ENCODE measurements at regions not wholly inside any gene's neighbourhood (a gene's known extent, or its start where the extent isn't known, plus 50 kb on each side); places are given as distances from the start of the nearest gene placed in this dataset.
"Not testable (repeated sequence)": the region's sequence is repeated elsewhere in the genome, so short reads cannot be mapped to it uniquely, and the experiment has no call there.

- no peaks in the 10 kb centered on the region for H3K36me3 ChIP-seq (ENCODE audit: control insufficient read depth, insufficient read depth, low read length)
- H3K9me3 ChIP-seq (ENCODE audit: control insufficient read depth, insufficient read depth, low read length), result no peaks in the 10 kb centered on the region
- peaks cover 8% of the 10 kb centered on the region for H3K4me1 ChIP-seq (ENCODE audit: control insufficient read depth, insufficient read depth, low read length)
- H3K4me3 ChIP-seq (ENCODE audit: low read depth, low read length), result no peak overlapping the region
- H3K27me3 ChIP-seq (ENCODE audit: control insufficient read depth, insufficient read depth, low read length), result no peaks in the 10 kb centered on the region
- H3K27ac ChIP-seq (ENCODE audit: low read depth, low read length), result no peak overlapping the region
- 77% methylated on average over 8 of the region's 8 CpGs for WGBS (ENCODE audit: insufficient coverage)
- DNase-seq (ENCODE audit: low read depth in 4 of 6, low spot score in 6 of 6), result no peak
Observed at GRCh38 chr6:935582-935981, 242.6 kb upstream of the EXOC2 start.

GRCh38 chr6:934686-935085 is 241.7 kb upstream of the EXOC2 start:
- no peak for DNase-seq (ENCODE audit: low read depth in 4 of 6, low spot score in 6 of 6)
- no peak overlapping the region for H3K4me3 ChIP-seq (ENCODE audit: low read depth, low read length)
- no peak overlapping the region for H3K27ac ChIP-seq (ENCODE audit: low read depth, low read length)
- peaks cover 6% of the 10 kb centered on the region for H3K4me1 ChIP-seq (ENCODE audit: control insufficient read depth, insufficient read depth, low read length)
- WGBS (ENCODE audit: insufficient coverage), result 93% methylated on average over 3 of the region's 3 CpGs
- H3K9me3 ChIP-seq (ENCODE audit: control insufficient read depth, insufficient read depth, low read length), result no peaks in the 10 kb centered on the region
- H3K27me3 ChIP-seq (ENCODE audit: control insufficient read depth, insufficient read depth, low read length), result no peaks in the 10 kb centered on the region
- H3K36me3 ChIP-seq (ENCODE audit: control insufficient read depth, insufficient read depth, low read length), result no peaks in the 10 kb centered on the region

- H3K36me3 ChIP-seq (ENCODE audit: control insufficient read depth, insufficient read depth, low read length); H3K27ac ChIP-seq (ENCODE audit: low read depth, low read length); H3K9me3 ChIP-seq (ENCODE audit: control insufficient read depth, insufficient read depth, low read length); H3K4me3 ChIP-seq (ENCODE audit: low read depth, low read length); DNase-seq (ENCODE audit: low read depth in 4 of 6, low spot score in 6 of 6); H3K27me3 ChIP-seq (ENCODE audit: control insufficient read depth, insufficient read depth, low read length); H3K4me1 ChIP-seq (ENCODE audit: control insufficient read depth, insufficient read depth, low read length): not testable (repeated sequence)
- WGBS (ENCODE audit: insufficient coverage), result no CpG with 5 or more reads among the region's 4 CpGs
Observed at GRCh38 chr6:931919-932318, 239.0 kb upstream of the EXOC2 start.

- Histone ChIP-seq H3K27me3 (ENCODE audit: control insufficient read depth, insufficient read depth, low read length) (no peaks in the 10 kb centered on the region), H3K4me1 (ENCODE audit: control insufficient read depth, insufficient read depth, low read length) (no peaks in the 10 kb centered on the region), H3K9me3 (ENCODE audit: control insufficient read depth, insufficient read depth, low read length) (no peaks in the 10 kb centered on the region), H3K27ac (ENCODE audit: low read depth, low read length) (no peak overlapping the region), H3K4me3 (ENCODE audit: low read depth, low read length) (no peak overlapping the region), H3K36me3 (ENCODE audit: control insufficient read depth, insufficient read depth, low read length) (no peaks in the 10 kb centered on the region)
- 94% methylated on average over 11 of the region's 11 CpGs for WGBS (ENCODE audit: insufficient coverage)
- DNase-seq (ENCODE audit: low read depth in 4 of 6, low spot score in 6 of 6), result no peak
Observed at GRCh38 chr6:927157-927556, 234.2 kb upstream of the EXOC2 start.

GRCh38 chr6:925656-926213 is 232.8 kb upstream of the EXOC2 start:
- no peaks in the 10 kb centered on the region for H3K36me3 ChIP-seq (ENCODE audit: control insufficient read depth, insufficient read depth, low read length)
- no peaks in the 10 kb centered on the region for H3K4me1 ChIP-seq (ENCODE audit: control insufficient read depth, insufficient read depth, low read length)
- no peak overlapping the region for H3K27ac ChIP-seq (ENCODE audit: low read depth, low read length)
- no peak for DNase-seq (ENCODE audit: low read depth in 4 of 6, low spot score in 6 of 6)
- H3K9me3 ChIP-seq (ENCODE audit: control insufficient read depth, insufficient read depth, low read length), result peaks cover 6% of the 10 kb centered on the region
- no CpG with 5 or more reads among the region's 2 CpGs for WGBS (ENCODE audit: insufficient coverage)
- no peak overlapping the region for H3K4me3 ChIP-seq (ENCODE audit: low read depth, low read length)
- no peaks in the 10 kb centered on the region for H3K27me3 ChIP-seq (ENCODE audit: control insufficient read depth, insufficient read depth, low read length)

- WGBS (ENCODE audit: insufficient coverage), result 86% methylated on average over 3 of the region's 9 CpGs
- H3K4me1 ChIP-seq (ENCODE audit: control insufficient read depth, insufficient read depth, low read length), result no peaks in the 10 kb centered on the region
Observed at GRCh38 chr6:924661-925060, 231.7 kb upstream of the EXOC2 start.

GRCh38 chr6:921400-921799 is 228.5 kb upstream of the EXOC2 start:
- 97% methylated on average over 3 of the region's 4 CpGs for WGBS (ENCODE audit: insufficient coverage)
- Histone ChIP-seq H3K27ac (ENCODE audit: low read depth, low read length) (no peak overlapping the region), H3K4me3 (ENCODE audit: low read depth, low read length) (no peak overlapping the region), H3K27me3 (ENCODE audit: control insufficient read depth, insufficient read depth, low read length) (no peaks in the 10 kb centered on the region), H3K4me1 (ENCODE audit: control insufficient read depth, insufficient read depth, low read length) (no peaks in the 10 kb centered on the region), H3K9me3 (ENCODE audit: control insufficient read depth, insufficient read depth, low read length) (peaks cover 6% of the 10 kb centered on the region), H3K36me3 (ENCODE audit: control insufficient read depth, insufficient read depth, low read length) (no peaks in the 10 kb centered on the region)
- no peak for DNase-seq (ENCODE audit: low read depth in 4 of 6, low spot score in 6 of 6)

More at GRCh38 chr6:924661-925060, 231.7 kb upstream of the EXOC2 start:
- Histone ChIP-seq H3K36me3 (ENCODE audit: control insufficient read depth, insufficient read depth, low read length) (no peaks in the 10 kb centered on the region), H3K4me3 (ENCODE audit: low read depth, low read length) (no peak overlapping the region), H3K27ac (ENCODE audit: low read depth, low read length) (no peak overlapping the region), H3K27me3 (ENCODE audit: control insufficient read depth, insufficient read depth, low read length) (no peaks in the 10 kb centered on the region), H3K9me3 (ENCODE audit: control insufficient read depth, insufficient read depth, low read length) (peaks cover 6% of the 10 kb centered on the region)
- no peak for DNase-seq (ENCODE audit: low read depth in 4 of 6, low spot score in 6 of 6)

GRCh38 chr6:920512-920911 is 227.6 kb upstream of the EXOC2 start:
- no peaks in the 10 kb centered on the region for H3K4me1 ChIP-seq (ENCODE audit: control insufficient read depth, insufficient read depth, low read length)
- 93% methylated on average over 9 of the region's 9 CpGs for WGBS (ENCODE audit: insufficient coverage)

DNA sequence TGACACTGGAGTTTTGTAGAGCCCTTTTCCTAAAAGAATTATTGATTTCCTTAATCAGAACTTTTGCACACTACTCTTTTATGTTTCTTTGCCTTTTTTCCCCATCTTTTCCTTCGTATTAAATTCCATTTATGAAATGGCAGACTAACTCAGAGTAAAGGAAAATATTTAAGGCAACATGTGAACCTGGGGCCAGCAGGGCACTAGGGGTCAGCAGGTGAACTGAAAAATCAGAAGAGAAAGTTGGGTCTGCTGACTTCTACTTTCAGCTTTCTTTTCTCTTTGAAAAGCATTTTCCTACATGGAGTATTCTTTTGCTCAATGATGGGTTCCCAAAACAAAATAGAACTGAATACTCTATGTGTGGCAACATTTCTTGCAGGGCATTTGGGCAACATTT is 226.6 kb upstream of the EXOC2 start:
- Histone ChIP-seq H3K27ac (ENCODE audit: low read depth, low read length) (no peak overlapping the region), H3K4me1 (ENCODE audit: control insufficient read depth, insufficient read depth, low read length) (no peaks in the 10 kb centered on the region), H3K9me3 (ENCODE audit: control insufficient read depth, insufficient read depth, low read length) (peaks cover 6% of the 10 kb centered on the region), H3K4me3 (ENCODE audit: low read depth, low read length) (no peak overlapping the region), H3K27me3 (ENCODE audit: control insufficient read depth, insufficient read depth, low read length) (no peaks in the 10 kb centered on the region), H3K36me3 (ENCODE audit: control insufficient read depth, insufficient read depth, low read length) (no peaks in the 10 kb centered on the region)
- WGBS (ENCODE audit: insufficient coverage), result no CpG with 5 or more reads among the region's 1 CpG
- DNase-seq (ENCODE audit: low read depth in 4 of 6, low spot score in 6 of 6), result no peak

More at GRCh38 chr6:920512-920911, 227.6 kb upstream of the EXOC2 start:
- no peaks in the 10 kb centered on the region for H3K36me3 ChIP-seq (ENCODE audit: control insufficient read depth, insufficient read depth, low read length)
- H3K9me3 ChIP-seq (ENCODE audit: control insufficient read depth, insufficient read depth, low read length), result peaks cover 6% of the 10 kb centered on the region
- no peaks in the 10 kb centered on the region for H3K27me3 ChIP-seq (ENCODE audit: control insufficient read depth, insufficient read depth, low read length)
- H3K4me3 ChIP-seq (ENCODE audit: low read depth, low read length), result no peak overlapping the region
- no peak overlapping the region for H3K27ac ChIP-seq (ENCODE audit: low read depth, low read length)
- DNase-seq (ENCODE audit: low read depth in 4 of 6, low spot score in 6 of 6), result no peak

DNA sequence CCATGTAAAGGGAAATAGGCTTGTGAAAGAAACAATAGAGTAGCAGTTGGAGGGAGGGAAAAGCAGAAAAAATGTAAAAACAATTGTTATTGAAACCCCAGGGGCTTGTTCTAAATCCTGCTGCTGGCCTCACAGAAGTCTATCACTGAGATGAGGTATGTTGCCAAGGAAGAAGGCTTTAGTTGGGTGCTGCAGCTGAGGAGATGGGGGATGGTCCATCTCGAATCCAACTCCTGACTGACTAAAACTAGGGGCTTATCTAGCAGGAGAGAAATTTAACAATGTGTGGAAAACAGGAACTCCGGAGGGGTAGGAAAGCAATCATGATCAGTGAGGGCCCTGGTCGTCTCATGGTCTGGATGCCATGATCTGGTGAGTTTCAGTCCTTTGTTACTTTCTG is 225.0 kb upstream of the EXOC2 start:
- Histone ChIP-seq H3K4me3 (ENCODE audit: low read depth, low read length) (no peak overlapping the region), H3K36me3 (ENCODE audit: control insufficient read depth, insufficient read depth, low read length) (no peaks in the 10 kb centered on the region), H3K4me1 (ENCODE audit: control insufficient read depth, insufficient read depth, low read length) (no peaks in the 10 kb centered on the region), H3K27ac (ENCODE audit: low read depth, low read length) (no peak overlapping the region), H3K27me3 (ENCODE audit: control insufficient read depth, insufficient read depth, low read length) (no peaks in the 10 kb centered on the region), H3K9me3 (ENCODE audit: control insufficient read depth, insufficient read depth, low read length) (peaks cover 6% of the 10 kb centered on the region)
- WGBS (ENCODE audit: insufficient coverage), result 58% methylated on average over 3 of the region's 3 CpGs
- DNase-seq (ENCODE audit: low read depth in 4 of 6, low spot score in 6 of 6), result no peak

Data from spinal cord (tissue), 9 donors.